Right lobe of liver (tissue), 6 donors: ENCODE measurements at regions not wholly inside any gene's neighbourhood (a gene's known extent, or its start where the extent isn't known, plus 50 kb on each side); places are given as distances from the start of the nearest gene placed in this dataset.

Experiments
- ATAC-seq, 4 donors: fragments of 200-7000 bp; cut with Tn5 transposase; one replicate each; pipeline ENCODE4 v1.9.1; 2020; ENCODE audit warnings: mild to moderate bottlenecking in 4 of 4, moderate library complexity in 4 of 4
- DNase-seq, 3 donors: peaks; one replicate each; pipeline ENCODE4 v3.0.0-alpha.2; 2020
- H3K27ac ChIP-seq, 3 donors: fragments of 200-600 bp; one replicate each; pipeline ENCODE4 v1.8.0; 2022
- H3K27me3 ChIP-seq, 2 donors: fragments of 200-600 bp; one replicate each; pipeline ENCODE4 v1.8.0; 2022
- H3K36me3 ChIP-seq, 4 donors: fragments of 200-600 bp; sonication (generic) in 1 of 4; one replicate each; pipeline versions ENCODE4 v1.5.1 to v1.8.0; 2017 to 2022; ENCODE audit warnings: control low read depth in 1 of 4
- H3K4me1 ChIP-seq, 4 donors: fragments of 200-600 bp; sonication (generic) in 1 of 4; one replicate each; pipeline versions ENCODE4 v1.5.1 to v1.8.0; 2017 to 2022; ENCODE audit warnings: control low read depth in 1 of 4
- H3K4me3 ChIP-seq, 3 donors: fragments of 200-600 bp; one replicate each; pipeline ENCODE4 v1.8.0; 2022
- H3K9me3 ChIP-seq, 4 donors: fragments of 200-600 bp; sonication (generic) in 1 of 4; one replicate each; pipeline versions ENCODE4 v1.5.1 to v1.8.0; 2017 to 2022; ENCODE audit warnings: control low read depth in 1 of 4
- CTCF ChIP-seq, 4 donors: fragments of 200-600 bp in 3 of 4; fragments of 450-650 bp in 1 of 4; IDR thresholded peaks; one replicate each; pipeline versions ENCODE4 v1.5.1 to v1.8.0; 2016 to 2022; ENCODE audit warnings: antibody characterized with exemption in 4 of 4, mild to moderate bottlenecking in 2 of 4
- POLR2A ChIP-seq: fragments of 450-650 bp; IDR thresholded peaks from one replicate; pipeline ENCODE4 v1.6.1; 2017; ENCODE audit warnings: antibody characterized with exemption, mild to moderate bottlenecking
- WGBS: methylation state at CpG from one replicate; pipeline ENCODE4 v1.1.6; 2018; ENCODE audit warnings: low coverage, low lambda C conversion rate; ENCODE audit not compliant: insufficient coverage; ENCODE audit errors: missing lambda C conversion rate; 5-methylcytosine and 5-hydroxymethylcytosine counted together
- intact Hi-C, 2 donors: fragments of 100-400 bp; cut with DNase I; formaldehyde crosslinking; loops; one replicate each; pipeline versions ENCODE4 v1.11.2 to v1.14.1; 2022
- donor health status: DM: no; HTN: yes; CAD: no.
- donor health status: DM: no; HTN: no; CAD: no.
- donor health status: DM: no; HTN: no; CAD: no.
- donor health status: DM: no; HTN: yes; CAD: no.
- donor health status: DM: no; HTN: yes; CAD: no.

- ATAC-seq (no peak), DNase-seq (no peak)
- TF ChIP-seq POLR2A, result no peak
- TF ChIP-seq CTCF (IDR thresholded peaks at IDR 0.05), result no peak
- 70% methylated on average over 4 of the region's 4 CpGs for WGBS
- H3K36me3 ChIP-seq, result no peaks in the 10 kb centered on the region
- intact Hi-C loops, result no loop called here
- no peaks in the 10 kb centered on the region for H3K27me3 ChIP-seq
- no peak overlapping the region for H3K27ac ChIP-seq
- no peaks in the 10 kb centered on the region for H3K4me1 ChIP-seq
- no peaks in the 10 kb centered on the region for H3K9me3 ChIP-seq
- no peak overlapping the region for H3K4me3 ChIP-seq
Measured at GRCh38 chr10:112886463-112886862, 63.6 kb upstream of the TCF7L2 start.

DNA sequence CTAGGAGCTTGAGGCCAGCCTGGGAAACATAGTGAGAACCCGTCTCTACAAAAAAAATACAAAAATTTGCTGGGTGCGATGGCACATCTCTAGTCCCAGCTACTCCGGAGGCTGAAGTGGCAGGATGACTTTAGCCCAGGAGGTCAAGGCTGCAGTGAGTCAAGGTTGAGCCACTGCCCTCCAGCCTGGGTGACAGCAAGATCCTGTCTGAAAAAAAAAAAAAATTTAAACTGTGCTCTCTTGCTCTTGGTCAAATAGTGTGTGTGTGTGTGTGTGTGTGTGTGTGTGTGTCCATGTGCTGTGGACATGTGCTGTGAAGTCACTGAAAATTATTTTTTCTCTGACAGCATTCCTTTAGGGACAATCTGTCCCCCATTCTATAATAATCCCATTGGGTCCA is 62.1 kb upstream of the TCF7L2 start:
- no peak for TF ChIP-seq CTCF (IDR thresholded peaks at IDR 0.05)
- TF ChIP-seq POLR2A, result no peak
- ATAC-seq (no peak), DNase-seq (no peak)
- WGBS, result 80% methylated on average over 3 of the region's 3 CpGs
- Histone ChIP-seq H3K9me3 (no peaks in the 10 kb centered on the region), H3K36me3 (no peaks in the 10 kb centered on the region), H3K4me1 (no peaks in the 10 kb centered on the region), H3K27ac (no peak overlapping the region), H3K4me3 (no peak overlapping the region), H3K27me3 (no peaks in the 10 kb centered on the region)
- intact Hi-C loops, result no loop called here

DNA sequence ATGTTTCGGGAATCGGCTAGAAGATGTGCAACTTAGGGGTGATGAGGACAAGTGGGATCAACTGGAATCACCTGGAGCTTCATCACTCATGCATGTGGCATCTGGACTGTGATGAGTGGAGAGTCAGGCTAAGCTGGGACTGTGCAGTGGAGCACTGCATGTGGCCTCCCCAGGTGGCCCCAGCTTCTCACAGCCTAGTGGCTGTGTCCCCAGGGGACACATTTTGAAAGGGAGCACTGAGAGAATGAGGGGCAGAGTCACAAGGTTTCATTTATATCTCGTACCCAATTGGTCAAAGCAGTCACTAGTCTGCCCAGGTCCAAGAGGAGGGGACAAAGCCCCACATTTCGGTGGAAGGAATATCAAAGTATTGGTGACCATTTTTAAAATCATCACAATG is 54.8 kb upstream of the TCF7L2 start:
- TF ChIP-seq CTCF (IDR thresholded peaks at IDR 0.05), result no peak
- no peak for TF ChIP-seq POLR2A
- Histone ChIP-seq H3K4me3 (no peak overlapping the region), H3K27me3 (no peaks in the 10 kb centered on the region), H3K9me3 (no peaks in the 10 kb centered on the region), H3K27ac (no peak overlapping the region), H3K4me1 (peaks cover 0 to 15% (median 4%) of the 10 kb centered on the region in 4 donors), H3K36me3 (no peaks in the 10 kb centered on the region)
- no peak for DNase-seq
- intact Hi-C loops, result loop anchor here in 1 of 2 donors (10.0 kb wide), 1 partner anchor 50 kb away; no protein-coding TSS in a partner anchor
- ATAC-seq, result no peak
- WGBS, result 84% methylated on average over 2 of the region's 4 CpGs

GRCh38 chr10:112896273-112896672 is 53.8 kb upstream of the TCF7L2 start:
- H3K27ac ChIP-seq, result peak overlapping the region in 2 of 3 donors; percentile 13 to 41
- H3K9me3 ChIP-seq, result no peaks in the 10 kb centered on the region
- no peak overlapping the region for H3K4me3 ChIP-seq
- H3K4me1 ChIP-seq, result peaks cover 0 to 15% (median 4%) of the 10 kb centered on the region in 4 donors
- 34% methylated on average over 3 of the region's 3 CpGs for WGBS
- intact Hi-C loops, result loop anchor here in 1 of 2 donors (10.0 kb wide), 1 partner anchor 49 kb away; no protein-coding TSS in a partner anchor
- DNase-seq (peak in 1 of 3 donors; percentile 74), ATAC-seq (peak; percentile 27 to 64 (median 44))
- no peak for TF ChIP-seq POLR2A
- no peak for TF ChIP-seq CTCF (IDR thresholded peaks at IDR 0.05)
- no peaks in the 10 kb centered on the region for H3K27me3 ChIP-seq
- no peaks in the 10 kb centered on the region for H3K36me3 ChIP-seq

- ATAC-seq, result no peak
- Histone ChIP-seq H3K27me3 (no peaks in the 10 kb centered on the region), H3K9me3 (no peaks in the 10 kb centered on the region), H3K4me1 (peaks cover 0 to 15% (median 4%) of the 10 kb centered on the region in 4 donors), H3K4me3 (no peak overlapping the region), H3K27ac (peak overlapping the region in 2 of 3 donors; percentile 13 to 41), H3K36me3 (no peaks in the 10 kb centered on the region)
- DNase-seq, result no peak
- intact Hi-C loops, result loop anchor here in 1 of 2 donors (10.0 kb wide), 1 partner anchor 48 kb away; no protein-coding TSS in a partner anchor
- TF ChIP-seq POLR2A (no peak), CTCF (IDR thresholded peaks at IDR 0.05) (no peak)
- 79% methylated on average over 5 of the region's 5 CpGs for WGBS
Measured at GRCh38 chr10:112896722-112897121, 53.3 kb upstream of the TCF7L2 start.
